OCI-LY1 (cell line): ENCODE measurements at regions not wholly inside any gene's neighbourhood (a gene's known extent, or its start where the extent isn't known, plus 50 kb on each side); places are given as distances from the start of the nearest gene placed in this dataset.

ENCODE experiments used
- H2AFZ ChIP-seq: fragments of 200-600 bp; sonication (generic), shearing (Covaris generic); 2 replicates; pipeline ENCODE4 v1.6.0; 2014; ENCODE audit warnings: antibody characterized with exemption, mild to moderate bottlenecking, low read length
- H3F3A ChIP-seq: fragments of 200-600 bp; sonication (generic), shearing (Covaris generic); 2 replicates; pipeline ENCODE4 v1.6.0; 2014; ENCODE audit warnings: mild to moderate bottlenecking, antibody characterized with exemption, low read length, moderate library complexity; ENCODE audit not compliant: insufficient read depth
- H3K27ac ChIP-seq: fragments of 200-600 bp; sonication (generic); 2 replicates; pipeline ENCODE4 v1.5.1; 2014; ENCODE audit warnings: low read length, mixed run types, mild to moderate bottlenecking, low read depth; ENCODE audit not compliant: poor library complexity, severe bottlenecking
- H3K27me3 ChIP-seq: fragments of 200-600 bp; sonication (generic); 2 replicates; pipeline ENCODE4 v1.6.0; 2014; ENCODE audit warnings: antibody characterized with exemption, mild to moderate bottlenecking, low read length, moderate library complexity; ENCODE audit not compliant: insufficient read depth
- H3K36me3 ChIP-seq: fragments of 200-600 bp; sonication (generic); 2 replicates; pipeline ENCODE4 v1.6.1; 2014; ENCODE audit warnings: mild to moderate bottlenecking, antibody characterized with exemption, low read length, moderate library complexity, mixed read lengths; ENCODE audit not compliant: insufficient read depth
- H3K4me1 ChIP-seq: fragments of 200-600 bp; sonication (generic); 2 replicates; pipeline ENCODE4 v1.5.1; 2014; ENCODE audit warnings: mild to moderate bottlenecking, low read length, moderate library complexity; ENCODE audit not compliant: insufficient read depth, severe bottlenecking
- H3K4me2 ChIP-seq: fragments of 200-600 bp; sonication (generic), shearing (Covaris generic); 2 replicates; pipeline ENCODE4 v1.6.1; 2014; ENCODE audit warnings: low read length
- H3K4me3 ChIP-seq: fragments of 200-600 bp; sonication (generic); 2 replicates; pipeline ENCODE4 v1.5.1; 2014; ENCODE audit warnings: low read length, low read depth, mild to moderate bottlenecking, mixed read lengths; ENCODE audit not compliant: poor library complexity, severe bottlenecking
- H3K79me2 ChIP-seq: fragments of 200-600 bp; shearing (Covaris generic); 2 replicates; pipeline ENCODE4 v1.6.1; 2016; ENCODE audit warnings: mixed run types, low read length, mixed read lengths; ENCODE audit not compliant: insufficient read depth
- H3K9ac ChIP-seq: fragments of 200-600 bp; sonication (generic), shearing (Covaris generic); 2 replicates; pipeline ENCODE4 v1.6.1; 2014; ENCODE audit warnings: mild to moderate bottlenecking, low read length, mixed read lengths
- H3K9me2 ChIP-seq: fragments of 200-600 bp; sonication (generic), shearing (Covaris generic); 2 replicates; pipeline ENCODE4 v1.6.1; 2014; ENCODE audit warnings: low read depth, mild to moderate bottlenecking, low read length, mixed read lengths
- H3K9me3 ChIP-seq: fragments of 200-600 bp; shearing (Covaris generic); 2 replicates; pipeline ENCODE4 v1.6.1; 2014; ENCODE audit warnings: low read length, mixed read lengths
- H4K20me1 ChIP-seq: fragments of 200-600 bp; sonication (generic), shearing (Covaris generic); 2 replicates; pipeline ENCODE4 v1.6.0; 2016; ENCODE audit warnings: mild to moderate bottlenecking, low read length; ENCODE audit not compliant: insufficient read depth
- EZH2 ChIP-seq: fragments of 200-600 bp; sonication (generic), shearing (Covaris generic); IDR thresholded peaks from 2 replicates; pipeline ENCODE4 v1.8.0; 2017; ENCODE audit warnings: borderline replicate concordance, mixed run types, mild to moderate bottlenecking, antibody characterized with exemption, low read length, moderate library complexity, mixed read lengths
- TF ChIP-seq, protein P1 (sequence below): fragments of 200-600 bp; sonication (generic), shearing (Covaris generic); IDR thresholded peaks from 2 replicates; pipeline ENCODE4 v1.5.1; 2017; ENCODE audit warnings: mild to moderate bottlenecking, antibody characterized with exemption, low read length, moderate library complexity, mixed read lengths

DNA sequence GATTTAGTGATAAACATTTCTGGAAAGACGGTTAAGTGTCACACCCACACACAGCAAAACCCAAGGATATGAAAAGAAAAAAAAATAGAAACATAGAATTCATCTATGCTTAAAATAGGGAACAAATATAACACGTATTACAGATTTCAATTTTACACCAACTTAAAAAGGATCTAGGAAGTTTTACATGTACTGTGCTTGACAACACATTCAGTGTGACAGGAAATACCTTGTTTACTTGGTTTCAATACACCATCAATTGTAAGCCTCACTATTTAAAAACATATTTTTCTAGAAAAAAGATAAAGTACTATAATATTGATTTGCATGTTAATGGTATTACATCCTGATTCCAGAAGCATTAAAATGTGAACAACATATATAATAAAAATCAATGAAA is 77.0 kb upstream of the SPRY1 start:
- Histone ChIP-seq H3K79me2 (no peaks in the 10 kb centered on the region), H3K4me1 (peaks cover 4% of the 10 kb centered on the region), H3K4me2 (no peak overlapping the region), H3K9me3 (peaks cover 2% of the 10 kb centered on the region; the same call in 1 of the 2 replicates), H3K27ac (no peak overlapping the region), H3K27me3 (no peaks in the 10 kb centered on the region), H3K4me3 (no peak overlapping the region), H4K20me1 (no peaks in the 10 kb centered on the region), H2AFZ (no peak overlapping the region), H3K9me2 (no peaks in the 10 kb centered on the region), H3K36me3 (peaks cover 68% of the 10 kb centered on the region), H3F3A (no peaks in the 10 kb centered on the region), H3K9ac (no peak overlapping the region)
- no peak for TF ChIP-seq EZH2
- TF ChIP-seq, protein P1, sequence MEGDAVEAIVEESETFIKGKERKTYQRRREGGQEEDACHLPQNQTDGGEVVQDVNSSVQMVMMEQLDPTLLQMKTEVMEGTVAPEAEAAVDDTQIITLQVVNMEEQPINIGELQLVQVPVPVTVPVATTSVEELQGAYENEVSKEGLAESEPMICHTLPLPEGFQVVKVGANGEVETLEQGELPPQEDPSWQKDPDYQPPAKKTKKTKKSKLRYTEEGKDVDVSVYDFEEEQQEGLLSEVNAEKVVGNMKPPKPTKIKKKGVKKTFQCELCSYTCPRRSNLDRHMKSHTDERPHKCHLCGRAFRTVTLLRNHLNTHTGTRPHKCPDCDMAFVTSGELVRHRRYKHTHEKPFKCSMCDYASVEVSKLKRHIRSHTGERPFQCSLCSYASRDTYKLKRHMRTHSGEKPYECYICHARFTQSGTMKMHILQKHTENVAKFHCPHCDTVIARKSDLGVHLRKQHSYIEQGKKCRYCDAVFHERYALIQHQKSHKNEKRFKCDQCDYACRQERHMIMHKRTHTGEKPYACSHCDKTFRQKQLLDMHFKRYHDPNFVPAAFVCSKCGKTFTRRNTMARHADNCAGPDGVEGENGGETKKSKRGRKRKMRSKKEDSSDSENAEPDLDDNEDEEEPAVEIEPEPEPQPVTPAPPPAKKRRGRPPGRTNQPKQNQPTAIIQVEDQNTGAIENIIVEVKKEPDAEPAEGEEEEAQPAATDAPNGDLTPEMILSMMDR: no peak

DNA sequence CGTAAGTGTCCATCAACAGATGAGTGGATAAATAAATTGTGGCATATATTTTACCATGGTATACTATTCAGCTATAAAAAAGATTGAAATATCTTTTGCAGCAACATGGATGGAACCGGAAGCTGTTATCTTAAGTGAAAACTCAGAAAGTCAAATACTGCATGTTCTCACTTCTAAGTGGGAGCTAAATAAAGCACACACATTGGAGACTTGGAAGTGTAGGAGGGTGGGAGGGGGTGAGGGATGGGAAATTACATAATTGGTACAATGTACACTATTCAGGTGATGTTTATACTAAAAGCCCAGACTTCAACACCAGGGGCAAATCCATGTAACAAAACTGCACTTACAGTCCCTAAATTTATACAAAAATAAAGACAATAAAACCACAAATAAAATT is 72.6 kb upstream of the SPRY1 start:
- Histone ChIP-seq H2AFZ (no peak overlapping the region), H3K4me3 (no peak overlapping the region), H3F3A (no peaks in the 10 kb centered on the region), H3K9me2 (no peaks in the 10 kb centered on the region), H4K20me1 (no peaks in the 10 kb centered on the region), H3K79me2 (no peaks in the 10 kb centered on the region), H3K4me1 (peaks cover 35% of the 10 kb centered on the region), H3K9ac (no peak overlapping the region), H3K36me3 (peaks cover 58% of the 10 kb centered on the region), H3K4me2 (no peak overlapping the region), H3K27me3 (no peaks in the 10 kb centered on the region), H3K27ac (no peak overlapping the region), H3K9me3 (peaks cover 2% of the 10 kb centered on the region; the same call in 1 of the 2 replicates)
- TF ChIP-seq, protein P1: no peak
- no peak for TF ChIP-seq EZH2

DNA sequence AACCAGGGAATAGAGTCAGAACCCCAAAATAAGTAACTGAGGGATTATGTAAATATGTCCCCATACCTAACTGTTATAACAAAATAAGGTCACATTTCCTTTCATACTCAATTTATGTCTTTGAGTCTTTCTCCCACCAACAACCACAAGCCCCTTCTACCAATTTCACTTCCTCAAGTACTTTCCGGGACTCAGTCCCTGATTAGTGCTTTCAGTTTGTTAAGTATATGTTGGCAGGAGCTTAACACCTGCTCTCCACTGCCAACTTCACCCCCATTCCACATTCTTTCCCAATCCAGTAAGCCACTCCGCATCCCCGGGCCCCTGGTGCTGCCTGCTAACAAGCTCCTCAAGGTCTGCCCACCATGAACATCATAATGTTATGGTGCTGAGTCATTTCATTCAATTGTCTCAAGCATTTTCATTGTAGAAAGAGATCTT is 71.3 kb upstream of the SPRY1 start:
- Histone ChIP-seq H3F3A (no peaks in the 10 kb centered on the region), H3K9me2 (no peaks in the 10 kb centered on the region), H3K4me3 (peak overlapping the region; percentile 30), H3K9ac (no peak overlapping the region), H4K20me1 (no peaks in the 10 kb centered on the region), H3K27ac (peak overlapping the region; percentile 75), H3K36me3 (peaks cover 50% of the 10 kb centered on the region), H3K4me2 (peak overlapping the region; percentile 60), H2AFZ (no peak overlapping the region), H3K27me3 (no peaks in the 10 kb centered on the region), H3K9me3 (peaks cover 2% of the 10 kb centered on the region; the same call in 1 of the 2 replicates), H3K4me1 (peaks cover 35% of the 10 kb centered on the region), H3K79me2 (no peaks in the 10 kb centered on the region)
- no peak for TF ChIP-seq EZH2
- TF ChIP-seq, protein P1: no peak
